ENCODE measurements at regions not wholly inside any gene's neighbourhood (a gene's known extent, or its start where the extent isn't known, plus 50 kb on each side); places are given as distances from the start of the nearest gene placed in this dataset.

- no peak overlapping the region for H3K4me3 ChIP-seq (ENCODE audit: low read depth, low read length)
- 89% methylated on average over 2 of the region's 2 CpGs for WGBS
- DNase-seq (ENCODE audit: extremely low spot score) = no peak
- H3K4me1 ChIP-seq (ENCODE audit: insufficient read depth) = no peaks in the 10 kb centered on the region
- no peak overlapping the region for H3K27ac ChIP-seq (ENCODE audit: low read depth)
- no peaks in the 10 kb centered on the region for H3K36me3 ChIP-seq (ENCODE audit: insufficient read depth)
Observed at GRCh38 chr3:59149166-59149565, 99.3 kb upstream of the CFAP20DC start.

GRCh38 chr3:59143447-59143846, 93.6 kb upstream of the CFAP20DC start:
- H3K4me3 ChIP-seq (ENCODE audit: low read depth, low read length) = no peak overlapping the region
- H3K27ac ChIP-seq (ENCODE audit: low read depth) = no peak overlapping the region
- H3K4me1 ChIP-seq (ENCODE audit: insufficient read depth) = no peaks in the 10 kb centered on the region
- no peak for DNase-seq (ENCODE audit: extremely low spot score)
- H3K36me3 ChIP-seq (ENCODE audit: insufficient read depth) = no peaks in the 10 kb centered on the region

- no peak for DNase-seq (ENCODE audit: extremely low spot score)
- Histone ChIP-seq H3K4me1 (ENCODE audit: insufficient read depth) (no peaks in the 10 kb centered on the region), H3K4me3 (ENCODE audit: low read depth, low read length) (no peak overlapping the region), H3K27ac (ENCODE audit: low read depth) (no peak overlapping the region), H3K36me3 (ENCODE audit: insufficient read depth) (no peaks in the 10 kb centered on the region)
- 83% methylated on average over 6 of the region's 6 CpGs for WGBS
Observed at GRCh38 chr3:59142556-59142955, 92.7 kb upstream of the CFAP20DC start.

GRCh38 chr3:59138966-59139365, 89.1 kb upstream of the CFAP20DC start:
- 98% methylated on average over 7 of the region's 7 CpGs for WGBS

DNA sequence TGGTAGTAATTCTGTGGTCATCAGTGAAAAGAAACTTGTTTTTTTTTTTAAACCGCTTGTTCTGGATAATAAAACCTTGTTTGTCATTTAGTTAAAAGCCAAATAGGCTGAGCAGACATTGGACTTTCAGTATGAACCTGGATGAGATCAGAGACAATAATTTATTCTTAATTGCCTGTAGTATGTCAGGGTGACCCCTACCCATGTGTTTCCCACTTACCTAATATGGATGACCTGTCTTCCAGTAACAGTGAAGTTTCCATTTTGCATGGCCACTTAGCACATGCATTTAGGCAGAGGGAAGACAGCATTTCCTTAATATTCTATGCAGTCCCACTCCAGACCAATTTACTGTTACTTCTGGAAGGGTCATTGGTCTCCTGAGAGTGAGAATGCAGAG, 87.6 kb upstream of the CFAP20DC start:
- Histone ChIP-seq H3K36me3 (ENCODE audit: insufficient read depth) (no peaks in the 10 kb centered on the region), H3K4me1 (ENCODE audit: insufficient read depth) (no peaks in the 10 kb centered on the region), H3K4me3 (ENCODE audit: low read depth, low read length) (no peak overlapping the region), H3K27ac (ENCODE audit: low read depth) (no peak overlapping the region)
- DNase-seq (ENCODE audit: extremely low spot score) = no peak
- WGBS = 95% methylated on average over 1 of the region's 1 CpG

More at GRCh38 chr3:59138966-59139365, 89.1 kb upstream of the CFAP20DC start:
- Histone ChIP-seq H3K27ac (ENCODE audit: low read depth) (no peak overlapping the region), H3K4me3 (ENCODE audit: low read depth, low read length) (no peak overlapping the region), H3K36me3 (ENCODE audit: insufficient read depth) (no peaks in the 10 kb centered on the region), H3K4me1 (ENCODE audit: insufficient read depth) (no peaks in the 10 kb centered on the region)
- no peak for DNase-seq (ENCODE audit: extremely low spot score)

DNA sequence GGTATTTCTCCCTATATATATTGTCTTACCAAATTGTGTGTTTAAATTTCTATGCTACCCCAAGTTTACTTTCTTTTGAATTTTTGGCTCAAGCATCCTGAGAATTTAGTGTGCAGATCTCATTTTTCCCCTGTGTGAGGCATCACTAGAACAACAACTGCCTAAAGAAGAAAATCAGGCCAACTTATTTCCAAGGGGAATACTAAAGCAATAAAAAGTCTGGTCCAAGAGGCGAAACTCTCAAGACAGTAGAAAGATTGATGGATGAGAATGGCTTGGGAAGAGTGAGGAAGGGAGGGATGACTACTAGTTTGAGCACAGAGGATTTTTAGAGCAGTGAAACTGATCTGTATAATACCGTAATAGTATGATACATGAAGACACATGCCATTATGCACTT, 86.3 kb upstream of the CFAP20DC start:
- H3K36me3 ChIP-seq (ENCODE audit: insufficient read depth) = no peaks in the 10 kb centered on the region
- DNase-seq (ENCODE audit: extremely low spot score) = no peak
- H3K4me1 ChIP-seq (ENCODE audit: insufficient read depth) = no peaks in the 10 kb centered on the region
- 87% methylated on average over 2 of the region's 2 CpGs for WGBS
- no peak overlapping the region for H3K27ac ChIP-seq (ENCODE audit: low read depth)
- no peak overlapping the region for H3K4me3 ChIP-seq (ENCODE audit: low read depth, low read length)

- H3K27ac ChIP-seq (ENCODE audit: low read depth) = no peak overlapping the region
- H3K4me1 ChIP-seq (ENCODE audit: insufficient read depth) = no peaks in the 10 kb centered on the region
- DNase-seq (ENCODE audit: extremely low spot score) = no peak
- H3K4me3 ChIP-seq (ENCODE audit: low read depth, low read length) = no peak overlapping the region
- 71% methylated on average over 3 of the region's 3 CpGs for WGBS
- no peaks in the 10 kb centered on the region for H3K36me3 ChIP-seq (ENCODE audit: insufficient read depth)
Observed at GRCh38 chr3:59135096-59135495, 85.3 kb upstream of the CFAP20DC start.

GRCh38 chr3:59133311-59133710, 83.5 kb upstream of the CFAP20DC start:
- 82% methylated on average over 4 of the region's 4 CpGs for WGBS
- no peak for DNase-seq (ENCODE audit: extremely low spot score)
- Histone ChIP-seq H3K4me3 (ENCODE audit: low read depth, low read length) (no peak overlapping the region), H3K36me3 (ENCODE audit: insufficient read depth) (no peaks in the 10 kb centered on the region), H3K4me1 (ENCODE audit: insufficient read depth) (no peaks in the 10 kb centered on the region), H3K27ac (ENCODE audit: low read depth) (no peak overlapping the region)

- DNase-seq (ENCODE audit: extremely low spot score) = peak; percentile 10
- 73% methylated on average over 3 of the region's 3 CpGs for WGBS
- H3K4me1 ChIP-seq (ENCODE audit: insufficient read depth) = no peaks in the 10 kb centered on the region
- no peak overlapping the region for H3K4me3 ChIP-seq (ENCODE audit: low read depth, low read length)
- H3K27ac ChIP-seq (ENCODE audit: low read depth) = no peak overlapping the region
- no peaks in the 10 kb centered on the region for H3K36me3 ChIP-seq (ENCODE audit: insufficient read depth)
Observed at GRCh38 chr3:59131016-59131766, 81.4 kb upstream of the CFAP20DC start.

- no peak for DNase-seq (ENCODE audit: extremely low spot score)
- Histone ChIP-seq H3K27ac (ENCODE audit: low read depth) (no peak overlapping the region), H3K4me1 (ENCODE audit: insufficient read depth) (no peaks in the 10 kb centered on the region), H3K36me3 (ENCODE audit: insufficient read depth) (no peaks in the 10 kb centered on the region), H3K4me3 (ENCODE audit: low read depth, low read length) (no peak overlapping the region)
- WGBS = 86% methylated on average over 3 of the region's 3 CpGs
Observed at GRCh38 chr3:59128685-59129084, 78.9 kb upstream of the CFAP20DC start.

- no peak for DNase-seq (ENCODE audit: extremely low spot score)
- Histone ChIP-seq H3K4me1 (ENCODE audit: insufficient read depth) (no peaks in the 10 kb centered on the region), H3K27ac (ENCODE audit: low read depth) (no peak overlapping the region), H3K4me3 (ENCODE audit: low read depth, low read length) (no peak overlapping the region), H3K36me3 (ENCODE audit: insufficient read depth) (no peaks in the 10 kb centered on the region)
Observed at GRCh38 chr3:59127071-59127470, 77.2 kb upstream of the CFAP20DC start.

- 98% methylated on average over 5 of the region's 5 CpGs for WGBS
- DNase-seq (ENCODE audit: extremely low spot score) = no peak
- Histone ChIP-seq H3K36me3 (ENCODE audit: insufficient read depth) (no peaks in the 10 kb centered on the region), H3K4me3 (ENCODE audit: low read depth, low read length) (no peak overlapping the region), H3K27ac (ENCODE audit: low read depth) (no peak overlapping the region), H3K4me1 (ENCODE audit: insufficient read depth) (no peaks in the 10 kb centered on the region)
Observed at GRCh38 chr3:59126446-59126845, 76.6 kb upstream of the CFAP20DC start.

DNA sequence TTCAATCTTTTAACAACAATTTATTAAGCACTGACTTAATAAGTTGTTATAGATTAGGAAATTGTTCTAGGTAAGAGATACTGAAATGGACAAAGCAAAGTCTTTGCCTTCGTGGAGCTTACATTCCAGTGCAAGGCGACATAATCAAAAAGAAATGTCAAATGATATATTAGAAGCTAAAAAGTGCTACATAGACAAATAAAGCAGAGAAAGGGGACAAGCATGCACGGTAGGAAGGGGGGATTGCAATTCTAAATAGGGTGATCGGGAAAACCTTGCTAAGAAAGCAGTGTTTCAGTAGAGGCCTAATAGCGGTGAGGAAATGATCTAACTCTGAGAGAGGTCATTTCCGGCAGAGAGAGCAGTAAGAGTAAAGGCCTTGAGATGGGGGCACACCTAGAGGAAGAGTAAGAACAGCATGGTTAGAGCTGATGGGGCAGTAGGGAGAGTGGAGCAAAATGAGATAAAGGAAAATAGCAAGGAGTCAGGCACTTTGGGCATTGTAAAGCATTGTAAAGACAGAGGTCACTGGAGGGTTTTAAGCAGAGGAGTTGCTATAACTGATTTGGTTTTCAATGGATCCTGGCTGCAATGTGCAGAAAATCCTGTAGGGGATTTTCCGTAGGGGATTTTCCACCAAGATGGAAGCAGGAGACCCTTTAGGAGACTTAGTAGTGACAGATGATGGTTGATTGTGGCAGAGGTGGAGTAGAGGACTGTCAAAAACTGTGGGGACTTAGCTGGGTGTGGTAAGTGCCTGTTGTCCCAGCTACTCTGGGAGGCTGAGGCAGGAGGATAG, 71.7 kb upstream of the CFAP20DC start:
- H3K4me1 ChIP-seq (ENCODE audit: insufficient read depth) = no peaks in the 10 kb centered on the region
- H3K36me3 ChIP-seq (ENCODE audit: insufficient read depth) = no peaks in the 10 kb centered on the region
- H3K4me3 ChIP-seq (ENCODE audit: low read depth, low read length) = no peak overlapping the region
- H3K27ac ChIP-seq (ENCODE audit: low read depth) = no peak overlapping the region
- 94% methylated on average over 7 of the region's 7 CpGs for WGBS
- DNase-seq (ENCODE audit: extremely low spot score) = no peak

- 96% methylated on average over 3 of the region's 3 CpGs for WGBS
- no peak overlapping the region for H3K27ac ChIP-seq (ENCODE audit: low read depth)
- H3K4me3 ChIP-seq (ENCODE audit: low read depth, low read length) = no peak overlapping the region
- H3K36me3 ChIP-seq (ENCODE audit: insufficient read depth) = no peaks in the 10 kb centered on the region
- DNase-seq (ENCODE audit: extremely low spot score) = no peak
- no peaks in the 10 kb centered on the region for H3K4me1 ChIP-seq (ENCODE audit: insufficient read depth)
Observed at GRCh38 chr3:59118928-59119327, 69.1 kb upstream of the CFAP20DC start.

Measured in urinary bladder (tissue), 3 donors.